OCI-LY3 (cell line): ENCODE measurements at regions not wholly inside any gene's neighbourhood (a gene's known extent, or its start where the extent isn't known, plus 50 kb on each side); places are given as distances from the start of the nearest gene placed in this dataset.

Experiments used
- H2AFZ ChIP-seq: fragments of 200-600, 300-600 bp; shearing (Covaris generic); 2 replicates; pipeline ENCODE4 v1.6.0; 2014; ENCODE audit warnings: antibody characterized with exemption, low read depth, low read length
- H3K27ac ChIP-seq: fragments of 200-600, 300-600 bp; sonication (generic); 2 replicates; pipeline ENCODE4 v1.5.1; 2014; ENCODE audit warnings: mild to moderate bottlenecking, low read length, moderate library complexity, mixed read lengths
- H3K27me3 ChIP-seq: fragments of 200-600, 300-600 bp; sonication (generic); 2 replicates; pipeline ENCODE4 v1.6.1; 2014; ENCODE audit warnings: low read depth, low read length, mixed read lengths
- H3K36me3 ChIP-seq: fragments of 200-600, 300-600 bp; sonication (generic); replicated peaks from 2 replicates; pipeline ENCODE3; 2014; ENCODE audit warnings: low read depth, low read length, mixed read lengths
- H3K4me1 ChIP-seq: fragments of 300-600, 200-600 bp; sonication (generic); 2 replicates; pipeline ENCODE4 v1.6.1; 2014; ENCODE audit warnings: low read length, mixed read lengths
- H3K4me2 ChIP-seq: fragments of 200-600, 300-600 bp; sonication (generic); 2 replicates; pipeline ENCODE4 v1.6.1; 2014; ENCODE audit warnings: low read length, mixed read lengths
- H3K4me3 ChIP-seq: fragments of 300-600, 200-600 bp; sonication (generic); 2 replicates; pipeline ENCODE4 v1.5.1; 2014; ENCODE audit warnings: antibody characterized with exemption, mild to moderate bottlenecking, low read length, moderate library complexity
- H3K79me2 ChIP-seq: fragments of 300-600, 200-600 bp; shearing (Covaris generic); 2 replicates; pipeline ENCODE4 v1.6.1; 2014; ENCODE audit warnings: mild to moderate bottlenecking, low read length, mixed read lengths
- H3K9ac ChIP-seq: fragments of 300-600, 200-600 bp; shearing (Covaris generic); 2 replicates; pipeline ENCODE4 v1.6.0; 2014; ENCODE audit warnings: mild to moderate bottlenecking, low read length, moderate library complexity
- H3K9me3 ChIP-seq: fragments of 200-600, 300-600 bp; shearing (Covaris generic); 2 replicates; pipeline ENCODE4 v1.6.1; 2014; ENCODE audit warnings: low read length, mixed read lengths; ENCODE audit not compliant: insufficient read depth
- H4K20me1 ChIP-seq: fragments of 200-600, 300-600 bp; sonication (generic); 2 replicates; pipeline ENCODE4 v1.6.1; 2016; ENCODE audit warnings: low read length, mixed read lengths; ENCODE audit not compliant: insufficient read depth
- EZH2phosphoT487 ChIP-seq: fragments of 200-600 bp; shearing (Covaris generic); IDR thresholded peaks from 2 replicates; pipeline ENCODE4 v1.6.1; 2018; ENCODE audit warnings: antibody characterized with exemption, mixed run types, low read depth
- TF ChIP-seq, protein P1 (sequence below): fragments of 200-600, 300-600 bp; sonication (generic); IDR thresholded peaks from 2 replicates; pipeline ENCODE4 v1.5.1; 2014; ENCODE audit warnings: antibody characterized with exemption, low read length, low read depth

GRCh38 chr3:25107918-25108617 lies 320.0 kb upstream of the RARB start:
- Histone ChIP-seq H3K36me3 (no peaks in the 10 kb centered on the region), H3K9me3 (no peaks in the 10 kb centered on the region), H3K9ac (no peak overlapping the region), H3K27me3 (no peaks in the 10 kb centered on the region), H3K4me2 (no peak overlapping the region), H3K79me2 (no peaks in the 10 kb centered on the region), H3K27ac (no peak overlapping the region), H2AFZ (no peak overlapping the region), H4K20me1 (no peaks in the 10 kb centered on the region), H3K4me3 (no peak overlapping the region), H3K4me1 (no peaks in the 10 kb centered on the region)
- TF ChIP-seq, protein P1, sequence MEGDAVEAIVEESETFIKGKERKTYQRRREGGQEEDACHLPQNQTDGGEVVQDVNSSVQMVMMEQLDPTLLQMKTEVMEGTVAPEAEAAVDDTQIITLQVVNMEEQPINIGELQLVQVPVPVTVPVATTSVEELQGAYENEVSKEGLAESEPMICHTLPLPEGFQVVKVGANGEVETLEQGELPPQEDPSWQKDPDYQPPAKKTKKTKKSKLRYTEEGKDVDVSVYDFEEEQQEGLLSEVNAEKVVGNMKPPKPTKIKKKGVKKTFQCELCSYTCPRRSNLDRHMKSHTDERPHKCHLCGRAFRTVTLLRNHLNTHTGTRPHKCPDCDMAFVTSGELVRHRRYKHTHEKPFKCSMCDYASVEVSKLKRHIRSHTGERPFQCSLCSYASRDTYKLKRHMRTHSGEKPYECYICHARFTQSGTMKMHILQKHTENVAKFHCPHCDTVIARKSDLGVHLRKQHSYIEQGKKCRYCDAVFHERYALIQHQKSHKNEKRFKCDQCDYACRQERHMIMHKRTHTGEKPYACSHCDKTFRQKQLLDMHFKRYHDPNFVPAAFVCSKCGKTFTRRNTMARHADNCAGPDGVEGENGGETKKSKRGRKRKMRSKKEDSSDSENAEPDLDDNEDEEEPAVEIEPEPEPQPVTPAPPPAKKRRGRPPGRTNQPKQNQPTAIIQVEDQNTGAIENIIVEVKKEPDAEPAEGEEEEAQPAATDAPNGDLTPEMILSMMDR, result no peak
- TF ChIP-seq EZH2phosphoT487, result no peak

- no peak overlapping the region for H3K27ac ChIP-seq
- H3K4me2 ChIP-seq, result no peak overlapping the region
- H3K9ac ChIP-seq, result no peak overlapping the region
- H4K20me1 ChIP-seq, result no peaks in the 10 kb centered on the region
- H3K27me3 ChIP-seq, result no peaks in the 10 kb centered on the region
- H3K9me3 ChIP-seq, result no peaks in the 10 kb centered on the region
- TF ChIP-seq, protein P1, result no peak
- no peak for TF ChIP-seq EZH2phosphoT487
- no peaks in the 10 kb centered on the region for H3K79me2 ChIP-seq
- no peaks in the 10 kb centered on the region for H3K36me3 ChIP-seq
- H3K4me3 ChIP-seq, result no peak overlapping the region
- H3K4me1 ChIP-seq, result no peaks in the 10 kb centered on the region
- no peak overlapping the region for H2AFZ ChIP-seq
Observed at GRCh38 chr3:25110642-25111041, 317.4 kb upstream of the RARB start.

DNA sequence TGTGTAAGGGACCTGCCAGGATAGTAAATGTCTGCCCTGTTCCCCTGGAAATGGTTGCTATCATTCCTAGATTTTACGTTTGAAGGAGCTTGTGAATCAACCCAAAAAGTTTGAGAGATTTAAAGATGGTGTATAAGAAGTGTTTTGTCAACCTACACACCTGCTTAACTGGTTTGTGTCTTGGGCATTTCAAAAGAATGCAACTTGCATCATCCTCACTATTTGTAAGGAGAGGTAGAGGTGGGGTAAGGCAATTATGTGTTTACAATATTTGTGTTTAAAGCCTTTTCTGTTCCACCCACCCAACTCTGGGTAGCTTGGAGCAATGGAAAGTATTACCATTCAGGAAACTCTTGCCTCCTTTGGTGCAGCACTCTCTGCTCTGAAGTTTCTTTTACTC lies 314.2 kb upstream of the RARB start:
- Histone ChIP-seq H3K4me2 (no peak overlapping the region), H3K9me3 (no peaks in the 10 kb centered on the region), H3K27me3 (no peaks in the 10 kb centered on the region), H3K36me3 (no peaks in the 10 kb centered on the region), H3K4me3 (no peak overlapping the region), H3K79me2 (no peaks in the 10 kb centered on the region), H3K27ac (no peak overlapping the region), H2AFZ (no peak overlapping the region), H4K20me1 (no peaks in the 10 kb centered on the region), H3K9ac (no peak overlapping the region), H3K4me1 (no peaks in the 10 kb centered on the region)
- TF ChIP-seq, protein P1, result no peak
- no peak for TF ChIP-seq EZH2phosphoT487

DNA sequence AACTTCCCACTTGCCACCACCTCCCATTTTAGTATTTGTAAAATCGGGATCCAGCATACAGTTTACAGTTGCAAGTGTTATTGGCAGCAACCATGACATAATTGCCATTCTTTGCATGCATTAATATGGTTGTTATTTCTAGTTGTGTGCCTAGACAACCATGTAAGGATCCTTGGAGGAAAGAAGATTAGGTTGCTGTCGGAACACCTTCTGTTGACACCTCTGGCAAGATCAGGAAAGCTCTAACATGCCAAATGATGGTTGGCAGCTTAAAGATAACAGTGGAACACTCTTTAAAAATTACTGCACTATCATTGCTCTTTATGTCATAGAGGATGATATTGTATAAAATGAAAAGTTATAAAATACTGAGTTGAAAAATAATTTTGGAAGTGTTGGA lies 313.5 kb upstream of the RARB start:
- H3K9ac ChIP-seq, result no peak overlapping the region
- H3K4me3 ChIP-seq, result no peak overlapping the region
- no peaks in the 10 kb centered on the region for H3K79me2 ChIP-seq
- no peaks in the 10 kb centered on the region for H3K36me3 ChIP-seq
- H3K4me1 ChIP-seq, result no peaks in the 10 kb centered on the region
- H2AFZ ChIP-seq, result no peak overlapping the region
- TF ChIP-seq EZH2phosphoT487, result no peak
- TF ChIP-seq, protein P1, result no peak
- no peak overlapping the region for H3K27ac ChIP-seq
- H3K27me3 ChIP-seq, result no peaks in the 10 kb centered on the region
- no peaks in the 10 kb centered on the region for H3K9me3 ChIP-seq
- no peaks in the 10 kb centered on the region for H4K20me1 ChIP-seq
- H3K4me2 ChIP-seq, result no peak overlapping the region
